Stomach (tissue), 4 donors: ENCODE measurements at regions not wholly inside any gene's neighbourhood (a gene's known extent, or its start where the extent isn't known, plus 50 kb on each side); places are given as distances from the start of the nearest gene placed in this dataset.

Experiments
- POLR2A ChIP-seq, 4 donors: fragments of 450-650 bp; IDR thresholded peaks; one replicate each; pipeline ENCODE4 v1.6.1; 2016; ENCODE audit warnings: antibody characterized with exemption in 4 of 4, control low read depth in 2 of 4, mild to moderate bottlenecking in 1 of 4, moderate library complexity in 1 of 4
- POLR2AphosphoS5 ChIP-seq, 3 donors: sonication (generic); formaldehyde crosslinking; IDR thresholded peaks; one replicate each; pipeline ENCODE4 v1.6.1; 2016; ENCODE audit warnings: antibody characterized with exemption in 3 of 3
- TF ChIP-seq, protein P1 (sequence below), 7 experiments: fragments of 450-650 bp in 4 of 7; fragments of 200-600 bp in 3 of 7; sonication (generic) in 3 of 7; IDR thresholded peaks; one replicate each; pipeline ENCODE4 v1.5.1; 2016 to 2019; ENCODE audit warnings: antibody characterized with exemption in 7 of 7, control low read depth in 2 of 7, mild to moderate bottlenecking in 1 of 7

DNA sequence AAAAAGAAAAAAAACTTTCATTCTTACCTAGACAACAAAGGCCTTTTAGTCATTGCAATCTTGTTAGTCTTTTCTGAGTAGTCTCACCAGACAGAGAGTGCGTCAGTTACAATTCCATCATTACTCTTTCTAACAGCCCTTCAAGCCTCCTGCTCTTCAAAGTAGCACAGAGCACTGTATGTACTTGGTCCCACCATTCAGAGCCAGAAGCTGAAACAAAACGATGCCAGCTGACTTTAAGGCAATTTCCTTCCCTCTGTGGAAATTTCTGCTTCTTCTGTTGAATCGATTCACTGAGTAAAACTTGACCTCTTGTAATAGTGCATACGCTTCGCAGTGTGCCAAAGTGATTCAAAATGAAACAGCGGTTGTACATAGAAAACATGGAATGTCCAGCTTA, 57.7 kb upstream of the TENM3 start:
- TF ChIP-seq, protein P1, sequence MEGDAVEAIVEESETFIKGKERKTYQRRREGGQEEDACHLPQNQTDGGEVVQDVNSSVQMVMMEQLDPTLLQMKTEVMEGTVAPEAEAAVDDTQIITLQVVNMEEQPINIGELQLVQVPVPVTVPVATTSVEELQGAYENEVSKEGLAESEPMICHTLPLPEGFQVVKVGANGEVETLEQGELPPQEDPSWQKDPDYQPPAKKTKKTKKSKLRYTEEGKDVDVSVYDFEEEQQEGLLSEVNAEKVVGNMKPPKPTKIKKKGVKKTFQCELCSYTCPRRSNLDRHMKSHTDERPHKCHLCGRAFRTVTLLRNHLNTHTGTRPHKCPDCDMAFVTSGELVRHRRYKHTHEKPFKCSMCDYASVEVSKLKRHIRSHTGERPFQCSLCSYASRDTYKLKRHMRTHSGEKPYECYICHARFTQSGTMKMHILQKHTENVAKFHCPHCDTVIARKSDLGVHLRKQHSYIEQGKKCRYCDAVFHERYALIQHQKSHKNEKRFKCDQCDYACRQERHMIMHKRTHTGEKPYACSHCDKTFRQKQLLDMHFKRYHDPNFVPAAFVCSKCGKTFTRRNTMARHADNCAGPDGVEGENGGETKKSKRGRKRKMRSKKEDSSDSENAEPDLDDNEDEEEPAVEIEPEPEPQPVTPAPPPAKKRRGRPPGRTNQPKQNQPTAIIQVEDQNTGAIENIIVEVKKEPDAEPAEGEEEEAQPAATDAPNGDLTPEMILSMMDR (IDR thresholded peaks at IDR 0.05), result no peak
- no peak for TF ChIP-seq POLR2AphosphoS5 (IDR thresholded peaks at IDR 0.05)
- TF ChIP-seq POLR2A (IDR thresholded peaks at IDR 0.05), result no peak
